ENCODE measurements at regions not wholly inside any gene's neighbourhood (a gene's known extent, or its start where the extent isn't known, plus 50 kb on each side); places are given as distances from the start of the nearest gene placed in this dataset.

DNA sequence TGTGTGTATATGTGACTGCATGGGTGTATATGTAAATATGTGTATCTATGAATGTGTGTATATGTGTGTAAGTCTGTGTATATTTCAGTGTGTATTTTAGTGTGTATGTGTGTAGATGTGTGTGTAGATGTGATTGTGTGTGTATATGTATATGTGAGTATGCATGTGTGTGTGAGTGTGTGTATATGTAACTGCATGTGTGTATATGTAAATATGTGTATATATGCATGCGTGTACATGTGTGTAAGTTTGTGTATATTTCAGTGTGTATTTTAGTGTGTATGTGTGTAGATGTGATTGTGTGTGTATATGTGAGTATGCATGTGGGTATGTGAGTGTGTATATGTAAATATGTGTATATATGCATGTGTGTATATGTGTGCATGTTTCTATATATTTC is 169.9 kb downstream of the MN1 start:
- peak overlapping the region in 1 of 3 experiments; percentile 0; a peak in 1 of 7 replicates for H3K27ac Mint-ChIP-seq
- Histone ChIP-seq H3K9me3 (ENCODE audit: control insufficient read depth, low read depth, low read length) (no peaks in the 10 kb centered on the region), H3K27me3 (ENCODE audit: insufficient read depth, low read length) (no peaks in the 10 kb centered on the region), H3K56ac (ENCODE audit: insufficient read length, low read depth, low read length) (no peak overlapping the region), H3K27ac (ENCODE audit: insufficient read length, low read depth, low read length) (no peak overlapping the region), H3K4ac (ENCODE audit: low read depth, low read length) (no peak overlapping the region), H3K79me1 (ENCODE audit: insufficient read depth, low read depth, low read length, poor library complexity, severe bottlenecking) (no peaks in the 10 kb centered on the region), H2AK5ac (ENCODE audit: insufficient read length, low read length) (no peak overlapping the region), H3K9ac (ENCODE audit: extremely low read depth, insufficient read length, low read length) (no peak overlapping the region), H2BK5ac (ENCODE audit: insufficient read length, low read length) (no peak overlapping the region), H2BK12ac (ENCODE audit: insufficient read length, low read depth, low read length) (no peak overlapping the region), H3K79me2 (ENCODE audit: insufficient read depth, low read length) (no peaks in the 10 kb centered on the region), H4K20me1 (ENCODE audit: control insufficient read depth, insufficient read depth, insufficient read length) (no peaks in the 10 kb centered on the region), H4K5ac (ENCODE audit: insufficient read length, low read depth, low read length) (no peak overlapping the region), H2BK120ac (ENCODE audit: low read depth, low read length, poor library complexity, severe bottlenecking) (no peak overlapping the region), H2AFZ (ENCODE audit: low read length) (no peak overlapping the region), H3T11ph (ENCODE audit: low read length) (no peak overlapping the region), H3K4me2 (ENCODE audit: insufficient read depth, insufficient read length, low read length) (no peak overlapping the region), H3K4me1 (ENCODE audit: insufficient read depth, low read length) (peaks cover 6% of the 10 kb centered on the region; the same call in 1 of the 2 replicates), H2BK15ac (ENCODE audit: low read depth, low read length) (no peak overlapping the region), H2BK20ac (ENCODE audit: low read depth, low read length, poor library complexity, severe bottlenecking) (no peak overlapping the region), H3K18ac (ENCODE audit: insufficient read length, low read depth, low read length) (no peak overlapping the region), H3K23ac (ENCODE audit: insufficient read length, low read depth, low read length) (no peak overlapping the region), H3K14ac (ENCODE audit: insufficient read depth, low read length) (no peak overlapping the region), H3K23me2 (ENCODE audit: insufficient read length, low read depth, low read length, poor library complexity, severe bottlenecking) (no peaks in the 10 kb centered on the region), H4K8ac (replicated peaks; ENCODE audit: insufficient read length, low read depth, low read length) (no peak overlapping the region), H4K91ac (ENCODE audit: insufficient read length, low read depth, low read length) (no peak overlapping the region)
- peaks cover 6% of the 10 kb centered on the region; the same call in 1 of the 2 replicates for H3K27me3 Mint-ChIP-seq (ENCODE audit: low read depth)
- WGBS (ENCODE audit: extremely low coverage, insufficient read length, low lambda C conversion rate), result 100% methylated on average over 1 of the region's 1 CpG
- no peak for TF ChIP-seq CTCF (conservative IDR thresholded peaks at IDR 0.05)
- peak overlapping the region in 1 of 2 experiments; percentile 4; a peak in 2 of 5 replicates for H3K4me3 Mint-ChIP-seq
- peaks cover 0 to 13% (median 0%) of the 10 kb centered on the region in 3 experiments; a peak in 3 of 7 replicates for H3K36me3 Mint-ChIP-seq (ENCODE audit: insufficient read depth in 1 of 3, low read depth in 3 of 3)
- H3K9me3 Mint-ChIP-seq, result peaks cover 13 to 16% of the 10 kb centered on the region in 2 experiments
- no peak for DNase-seq
- H3K4me1 Mint-ChIP-seq, result peaks cover 32 to 46% of the 10 kb centered on the region in 2 experiments
